ENCODE measurements at regions not wholly inside any gene's neighbourhood (a gene's known extent, or its start where the extent isn't known, plus 50 kb on each side); places are given as distances from the start of the nearest gene placed in this dataset.

DNA sequence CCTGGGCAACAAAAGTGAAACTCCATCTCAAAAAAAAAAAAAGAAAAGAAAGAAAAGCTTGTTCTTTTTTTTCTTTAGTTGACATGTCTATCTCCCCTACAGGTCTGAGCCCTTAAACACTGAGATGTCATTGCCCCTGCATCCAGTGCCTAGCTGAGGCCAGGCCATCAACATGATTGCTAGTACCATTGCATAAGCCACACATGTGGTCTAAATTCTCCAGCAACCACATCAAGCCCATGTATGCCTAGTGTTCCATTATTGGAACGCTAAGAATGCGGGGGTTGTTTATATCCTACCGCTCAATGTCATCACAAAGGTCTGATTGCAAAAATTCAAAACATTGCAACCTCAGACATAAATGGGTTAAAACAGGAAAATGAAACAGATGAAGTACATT lies 62.7 kb downstream of the NPTX2 start:
- Mint-ChIP-seq H3K4me1 (no peaks in the 10 kb centered on the region), H3K4me3 (no peak overlapping the region), H3K9me3 (peaks cover 0 to 4% of the 10 kb centered on the region in 2 experiments; a peak in 2 of 5 replicates), H3K27me3 (ENCODE audit: low read depth) (peaks cover 37% of the 10 kb centered on the region), H3K27ac (no peak overlapping the region), H3K36me3 (ENCODE audit: insufficient read depth in 1 of 3, low read depth in 3 of 3) (no peaks in the 10 kb centered on the region)
- no peak overlapping the region for H4K91ac ChIP-seq (ENCODE audit: insufficient read length, low read depth, low read length)
- H3T11ph ChIP-seq (ENCODE audit: low read length): no peak overlapping the region
- no peak overlapping the region for H2BK15ac ChIP-seq (ENCODE audit: low read depth, low read length)
- no peaks in the 10 kb centered on the region for H4K20me1 ChIP-seq (ENCODE audit: control insufficient read depth, insufficient read depth, insufficient read length)
- H3K4ac ChIP-seq (ENCODE audit: low read depth, low read length): no peak overlapping the region
- no peak overlapping the region for H2BK12ac ChIP-seq (ENCODE audit: insufficient read length, low read depth, low read length)
- no peak overlapping the region for H2AK5ac ChIP-seq (ENCODE audit: insufficient read length, low read length)
- H3K4me1 ChIP-seq (ENCODE audit: insufficient read depth, low read length): no peaks in the 10 kb centered on the region
- H3K79me1 ChIP-seq (ENCODE audit: insufficient read depth, low read depth, low read length, poor library complexity, severe bottlenecking): no peaks in the 10 kb centered on the region
- no peaks in the 10 kb centered on the region for H3K23me2 ChIP-seq (ENCODE audit: insufficient read length, low read depth, low read length, poor library complexity, severe bottlenecking)
- no peaks in the 10 kb centered on the region for H3K79me2 ChIP-seq (ENCODE audit: insufficient read depth, low read length)
- no peak overlapping the region for H3K18ac ChIP-seq (ENCODE audit: insufficient read length, low read depth, low read length)
- no CpG with 5 or more reads among the region's 3 CpGs for WGBS (ENCODE audit: extremely low coverage, insufficient read length, low lambda C conversion rate)
- H3K56ac ChIP-seq (ENCODE audit: insufficient read length, low read depth, low read length): no peak overlapping the region
- no peak overlapping the region for H3K23ac ChIP-seq (ENCODE audit: insufficient read length, low read depth, low read length)
- no peak overlapping the region for H2AFZ ChIP-seq (ENCODE audit: low read length)
- no peak for DNase-seq
- H3K27me3 ChIP-seq (ENCODE audit: insufficient read depth, low read length): no peaks in the 10 kb centered on the region
- no peak overlapping the region for H4K5ac ChIP-seq (ENCODE audit: insufficient read length, low read depth, low read length)
- no peak overlapping the region for H3K9ac ChIP-seq (ENCODE audit: extremely low read depth, insufficient read length, low read length)
- TF ChIP-seq, protein P1, sequence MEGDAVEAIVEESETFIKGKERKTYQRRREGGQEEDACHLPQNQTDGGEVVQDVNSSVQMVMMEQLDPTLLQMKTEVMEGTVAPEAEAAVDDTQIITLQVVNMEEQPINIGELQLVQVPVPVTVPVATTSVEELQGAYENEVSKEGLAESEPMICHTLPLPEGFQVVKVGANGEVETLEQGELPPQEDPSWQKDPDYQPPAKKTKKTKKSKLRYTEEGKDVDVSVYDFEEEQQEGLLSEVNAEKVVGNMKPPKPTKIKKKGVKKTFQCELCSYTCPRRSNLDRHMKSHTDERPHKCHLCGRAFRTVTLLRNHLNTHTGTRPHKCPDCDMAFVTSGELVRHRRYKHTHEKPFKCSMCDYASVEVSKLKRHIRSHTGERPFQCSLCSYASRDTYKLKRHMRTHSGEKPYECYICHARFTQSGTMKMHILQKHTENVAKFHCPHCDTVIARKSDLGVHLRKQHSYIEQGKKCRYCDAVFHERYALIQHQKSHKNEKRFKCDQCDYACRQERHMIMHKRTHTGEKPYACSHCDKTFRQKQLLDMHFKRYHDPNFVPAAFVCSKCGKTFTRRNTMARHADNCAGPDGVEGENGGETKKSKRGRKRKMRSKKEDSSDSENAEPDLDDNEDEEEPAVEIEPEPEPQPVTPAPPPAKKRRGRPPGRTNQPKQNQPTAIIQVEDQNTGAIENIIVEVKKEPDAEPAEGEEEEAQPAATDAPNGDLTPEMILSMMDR (conservative IDR thresholded peaks at IDR 0.05): no peak
- no peak overlapping the region for H3K4me2 ChIP-seq (ENCODE audit: insufficient read depth, insufficient read length, low read length)
- H4K8ac ChIP-seq (replicated peaks; ENCODE audit: insufficient read length, low read depth, low read length): no peak overlapping the region
- H3K27ac ChIP-seq (ENCODE audit: insufficient read length, low read depth, low read length): no peak overlapping the region
- no peak overlapping the region for H2BK120ac ChIP-seq (ENCODE audit: low read depth, low read length, poor library complexity, severe bottlenecking)
- H3K14ac ChIP-seq (ENCODE audit: insufficient read depth, low read length): no peak overlapping the region
- H2BK20ac ChIP-seq (ENCODE audit: low read depth, low read length, poor library complexity, severe bottlenecking): no peak overlapping the region
- H2BK5ac ChIP-seq (ENCODE audit: insufficient read length, low read length): no peak overlapping the region
- no peaks in the 10 kb centered on the region for H3K9me3 ChIP-seq (ENCODE audit: control insufficient read depth, low read depth, low read length)

Data from H9 (cell line).